Activated CD8-positive, alpha-beta memory T cell treated with anti-CD3 and anti-CD28 coated beads for 48 hours (primary cell): ENCODE measurements at regions not wholly inside any gene's neighbourhood (a gene's known extent, or its start where the extent isn't known, plus 50 kb on each side); places are given as distances from the start of the nearest gene placed in this dataset.

ENCODE experiments used
- DNase-seq, 3 experiments: peaks; one replicate each; pipeline ENCODE4 v3.0.0-alpha.2; 2020; ENCODE audit warnings: low read depth in 2 of 3, low spot score in 2 of 3

- no peak for DNase-seq
Measured at GRCh38 chr6:153882411-153882810, 156.6 kb upstream of the OPRM1 start.

GRCh38 chr6:153873541-153873940 lies 165.5 kb upstream of the OPRM1 start:
- no peak for DNase-seq

GRCh38 chr6:153872946-153873345 lies 166.1 kb upstream of the OPRM1 start:
- DNase-seq: no peak

- no peak for DNase-seq
Measured at GRCh38 chr6:153862927-153863326, 176.1 kb upstream of the OPRM1 start.

- DNase-seq: no peak
Measured at GRCh38 chr6:153862139-153862538, 176.9 kb upstream of the OPRM1 start.

GRCh38 chr6:153858529-153858928 lies 180.5 kb upstream of the OPRM1 start:
- no peak for DNase-seq

- DNase-seq: no peak
Measured at GRCh38 chr6:153856929-153857376, 182.1 kb upstream of the OPRM1 start.

GRCh38 chr6:153852481-153852880 lies 186.6 kb upstream of the OPRM1 start:
- DNase-seq: no peak

GRCh38 chr6:153852034-153852433 lies 187.0 kb upstream of the OPRM1 start:
- DNase-seq: no peak

- DNase-seq: no peak
Measured at GRCh38 chr6:153849072-153849779, 189.8 kb upstream of the OPRM1 start.

- no peak for DNase-seq
Measured at GRCh38 chr6:153843420-153843819, 195.6 kb upstream of the OPRM1 start.

GRCh38 chr6:153842491-153842890 lies 196.5 kb upstream of the OPRM1 start:
- DNase-seq: no peak

- no peak for DNase-seq
Measured at GRCh38 chr6:153840039-153840850, 198.8 kb upstream of the OPRM1 start.

GRCh38 chr6:153832543-153832942 lies 206.5 kb upstream of the OPRM1 start:
- no peak for DNase-seq

GRCh38 chr6:153831350-153832078 lies 207.5 kb upstream of the OPRM1 start:
- no peak for DNase-seq

- DNase-seq: no peak
Measured at GRCh38 chr6:153817173-153817572, 221.9 kb upstream of the OPRM1 start.

- no peak for DNase-seq
Measured at GRCh38 chr6:153816366-153816765, 222.7 kb upstream of the OPRM1 start.

- no peak for DNase-seq
Measured at GRCh38 chr6:153814136-153814535, 224.9 kb upstream of the OPRM1 start.

GRCh38 chr6:153804755-153805330 lies 234.2 kb upstream of the OPRM1 start:
- DNase-seq: no peak

GRCh38 chr6:153801917-153802316 lies 237.1 kb upstream of the OPRM1 start:
- DNase-seq: no peak

GRCh38 chr6:153800580-153801188 lies 238.4 kb upstream of the OPRM1 start:
- no peak for DNase-seq
